Activated B cell treated with CpG ODN at 0.5 μM for 24 hours (primary cell): ENCODE measurements at regions not wholly inside any gene's neighbourhood (a gene's known extent, or its start where the extent isn't known, plus 50 kb on each side); places are given as distances from the start of the nearest gene placed in this dataset.

Source experiments
- ATAC-seq: fragments of 200-7000 bp; cut with Tn5 transposase; one replicate; pipeline ENCODE4 v1.10.0; 2021; ENCODE audit warnings: low read depth, mild to moderate bottlenecking, moderate library complexity
- CTCF ChIA-PET: fragments of 350-600 bp; sonication (Branson Sonifier 250); formaldehyde crosslinking; loops from one replicate; lab custom pipeline; 2021; ENCODE audit warnings: antibody characterized with exemption; lab: Charles Lee
- POLR2A ChIA-PET: fragments of 350-600 bp; sonication (Branson Sonifier 250); formaldehyde crosslinking; loops from one replicate; lab custom pipeline; 2021; ENCODE audit warnings: antibody characterized with exemption; lab: Charles Lee
- DNase-seq: peaks from one replicate; pipeline ENCODE4 v3.0.0; 2022
- H3K27ac Mint-ChIP-seq: one replicate; pipeline ENCODE4 v1.8.0; 2020; ENCODE audit warnings: mixed read lengths
- H3K27me3 Mint-ChIP-seq: one replicate; pipeline ENCODE4 v1.8.0; 2021; ENCODE audit warnings: mixed read lengths
- H3K36me3 Mint-ChIP-seq: one replicate; pipeline ENCODE4 v1.8.0; 2021; ENCODE audit warnings: low read depth, mixed read lengths
- H3K4me1 Mint-ChIP-seq: one replicate; pipeline ENCODE4 v1.8.0; 2021; ENCODE audit warnings: mixed read lengths
- H3K4me3 Mint-ChIP-seq: one replicate; pipeline ENCODE4 v1.8.0; 2020; ENCODE audit warnings: mild to moderate bottlenecking, mixed read lengths
- H3K9me3 Mint-ChIP-seq: one replicate; pipeline ENCODE4 v1.8.0; 2020; ENCODE audit warnings: mixed read lengths
- CTCF ChIP-seq: fragments of 200-600 bp; IDR thresholded peaks from one replicate; pipeline ENCODE4 v1.8.0; 2022; ENCODE audit warnings: antibody characterized with exemption, mild to moderate bottlenecking
- intact Hi-C: fragments of 100-400 bp; cut with micrococcal nuclease; formaldehyde crosslinking; loops from one replicate; pipeline ENCODE4 v1.15.1; 2024

GRCh38 chr1:29895201-29895600 is 658.9 kb downstream of the PTPRU start:
- H3K27ac Mint-ChIP-seq, result no peak overlapping the region
- H3K9me3 Mint-ChIP-seq, result no peaks in the 10 kb centered on the region
- ChIA-PET CTCF (no interaction called here), POLR2A (no interaction called here)
- intact Hi-C loops, result no loop called here
- H3K4me1 Mint-ChIP-seq, result no peaks in the 10 kb centered on the region
- no peak for TF ChIP-seq CTCF
- peaks cover 6% of the 10 kb centered on the region for H3K27me3 Mint-ChIP-seq
- H3K4me3 Mint-ChIP-seq, result no peak overlapping the region
- DNase-seq (no peak), ATAC-seq (no peak)
- no peaks in the 10 kb centered on the region for H3K36me3 Mint-ChIP-seq

GRCh38 chr1:29894311-29894710 is 658.0 kb downstream of the PTPRU start:
- H3K27me3 Mint-ChIP-seq, result peaks cover 6% of the 10 kb centered on the region
- intact Hi-C loops, result no loop called here

GRCh38 chr1:29893806-29894205 is 657.5 kb downstream of the PTPRU start:
- ChIA-PET CTCF (no interaction called here), POLR2A (no interaction called here)
- no peak for TF ChIP-seq CTCF
- intact Hi-C loops, result no loop called here
- Mint-ChIP-seq H3K36me3 (no peaks in the 10 kb centered on the region), H3K4me3 (no peak overlapping the region), H3K9me3 (no peaks in the 10 kb centered on the region), H3K4me1 (no peaks in the 10 kb centered on the region), H3K27me3 (peaks cover 6% of the 10 kb centered on the region), H3K27ac (no peak overlapping the region)
- DNase-seq (no peak), ATAC-seq (no peak)

More at GRCh38 chr1:29894311-29894710, 658.0 kb downstream of the PTPRU start:
- TF ChIP-seq CTCF, result no peak
- no peak for ATAC-seq
- Mint-ChIP-seq H3K4me1 (no peaks in the 10 kb centered on the region), H3K36me3 (no peaks in the 10 kb centered on the region), H3K9me3 (no peaks in the 10 kb centered on the region), H3K4me3 (no peak overlapping the region), H3K27ac (no peak overlapping the region)
- POLR2A ChIA-PET, result no interaction called here
- DNase-seq, result no peak
- CTCF ChIA-PET, result no interaction called here

GRCh38 chr1:29893046-29893723 is 656.9 kb downstream of the PTPRU start:
- Mint-ChIP-seq H3K9me3 (no peaks in the 10 kb centered on the region), H3K4me1 (no peaks in the 10 kb centered on the region), H3K36me3 (no peaks in the 10 kb centered on the region), H3K27ac (no peak overlapping the region), H3K27me3 (peaks cover 6% of the 10 kb centered on the region), H3K4me3 (no peak overlapping the region)
- CTCF ChIA-PET, result no interaction called here
- intact Hi-C loops, result no loop called here
- ATAC-seq (no peak), DNase-seq (no peak)
- POLR2A ChIA-PET, result no interaction called here
- no peak for TF ChIP-seq CTCF

- POLR2A ChIA-PET, result no interaction called here
- no peaks in the 10 kb centered on the region for H3K4me1 Mint-ChIP-seq
- H3K4me3 Mint-ChIP-seq, result no peak overlapping the region
- intact Hi-C loops, result no loop called here
- no peak for TF ChIP-seq CTCF
- DNase-seq, result no peak
- no peaks in the 10 kb centered on the region for H3K36me3 Mint-ChIP-seq
- H3K27me3 Mint-ChIP-seq, result peaks cover 6% of the 10 kb centered on the region
- no peak for ATAC-seq
- CTCF ChIA-PET, result no interaction called here
- no peaks in the 10 kb centered on the region for H3K9me3 Mint-ChIP-seq
- no peak overlapping the region for H3K27ac Mint-ChIP-seq
Observed at GRCh38 chr1:29892247-29892646, 655.9 kb downstream of the PTPRU start.
